BJ (cell line): ENCODE measurements at regions not wholly inside any gene's neighbourhood (a gene's known extent, or its start where the extent isn't known, plus 50 kb on each side); places are given as distances from the start of the nearest gene placed in this dataset.

Experiments
- CTCF ChIA-PET: fragments of 350-600 bp; formaldehyde crosslinking; extraction: SDS; loops from one replicate; lab custom pipeline; 2021; ENCODE audit warnings: antibody characterized with exemption, inconsistent platforms; lab: Yijun Ruan, JAX
- POLR2A ChIA-PET: fragments of 300-600 bp; sonication (Branson Sonifier 250); formaldehyde crosslinking; extraction: SDS; loops from one replicate; lab custom pipeline; 2021; ENCODE audit warnings: antibody characterized with exemption; lab: Charles Lee
- DNase-seq: peaks from one replicate; pipeline ENCODE4 v3.0.0-alpha.2; 2011; ENCODE audit warnings: low read depth
- H3K27me3 ChIP-seq: 2 replicates; pipeline ENCODE4 v1.6.0; 2011; ENCODE audit warnings: low read length; ENCODE audit not compliant: control insufficient read depth, insufficient read depth
- H3K36me3 ChIP-seq: 2 replicates; pipeline ENCODE4 v1.5.1; 2011; ENCODE audit warnings: low read length; ENCODE audit not compliant: control insufficient read depth, insufficient read depth
- H3K4me3 ChIP-seq: 2 replicates; pipeline ENCODE4 v1.5.1; 2011; ENCODE audit warnings: low read depth, mild to moderate bottlenecking, control low read depth, low read length
- TF ChIP-seq, protein P1 (sequence below): IDR thresholded peaks from 2 replicates; pipeline ENCODE4 v1.5.1; 2011; ENCODE audit warnings: low read depth, mild to moderate bottlenecking, control low read depth, inconsistent platforms, low read length, moderate library complexity; ENCODE audit not compliant: insufficient read depth

DNA sequence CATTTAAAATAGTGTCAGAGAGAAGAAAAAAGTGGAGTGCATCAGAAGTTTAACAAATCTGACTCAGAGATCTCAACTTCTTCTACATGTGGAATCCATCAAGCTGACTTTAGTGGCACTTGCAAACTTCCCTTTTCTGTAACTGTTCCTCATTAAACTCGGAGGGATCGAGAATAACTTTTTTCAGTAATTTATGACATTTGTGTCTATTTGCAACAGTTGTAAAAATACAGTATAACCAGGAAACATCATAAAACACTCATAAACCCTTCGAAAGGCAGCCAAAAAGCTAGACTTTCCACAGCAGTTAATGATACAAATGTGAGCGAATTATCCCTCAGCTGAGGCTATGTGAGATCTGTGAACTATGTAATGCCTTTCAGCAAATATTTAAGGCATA, 1936.8 kb upstream of the SEL1L start:
- POLR2A ChIA-PET = no interaction called here
- DNase-seq = peak; percentile 80

DNA sequence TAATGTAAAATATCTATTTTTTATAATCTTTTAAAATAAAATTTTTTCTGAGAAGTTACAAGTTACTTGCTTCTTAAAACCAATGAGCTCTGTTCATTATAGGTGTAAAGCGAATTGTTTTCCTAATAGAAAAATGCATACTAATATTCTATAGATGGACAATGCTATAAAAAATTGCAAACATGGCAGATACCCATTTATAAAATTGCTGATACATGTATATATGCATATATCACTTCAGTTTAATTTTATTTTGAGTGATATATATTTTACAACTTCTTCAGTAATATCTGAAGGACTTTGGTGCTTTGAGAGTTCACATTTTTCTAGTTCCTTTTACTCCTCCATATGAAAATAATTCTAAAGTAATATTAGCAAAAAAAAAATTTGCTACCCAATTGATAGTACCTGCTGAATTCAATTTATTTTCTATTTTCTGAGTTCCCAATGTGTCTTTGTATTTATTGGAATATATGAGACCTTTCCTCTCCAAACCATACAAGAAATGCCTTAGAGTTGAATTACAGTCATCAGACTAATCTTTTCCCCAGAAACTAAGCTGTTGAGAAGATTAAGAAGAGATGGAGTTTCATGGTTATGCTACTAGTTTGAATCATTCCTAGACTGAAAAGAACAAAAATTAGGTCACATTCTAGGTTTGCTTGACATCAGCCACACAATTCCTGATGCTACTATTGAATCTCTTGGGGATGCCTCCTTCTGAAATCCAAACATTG, 1937.5 kb upstream of the SEL1L start:
- H3K27me3 ChIP-seq = no peaks in the 10 kb centered on the region
- ChIA-PET POLR2A (no interaction called here), CTCF (interaction anchor here (1.0 kb wide), 1 partner anchor 9 kb away, joined by 6 read pairs; no protein-coding TSS in a partner anchor)
- H3K4me3 ChIP-seq = no peak overlapping the region
- H3K36me3 ChIP-seq = no peaks in the 10 kb centered on the region
- TF ChIP-seq, protein P1, sequence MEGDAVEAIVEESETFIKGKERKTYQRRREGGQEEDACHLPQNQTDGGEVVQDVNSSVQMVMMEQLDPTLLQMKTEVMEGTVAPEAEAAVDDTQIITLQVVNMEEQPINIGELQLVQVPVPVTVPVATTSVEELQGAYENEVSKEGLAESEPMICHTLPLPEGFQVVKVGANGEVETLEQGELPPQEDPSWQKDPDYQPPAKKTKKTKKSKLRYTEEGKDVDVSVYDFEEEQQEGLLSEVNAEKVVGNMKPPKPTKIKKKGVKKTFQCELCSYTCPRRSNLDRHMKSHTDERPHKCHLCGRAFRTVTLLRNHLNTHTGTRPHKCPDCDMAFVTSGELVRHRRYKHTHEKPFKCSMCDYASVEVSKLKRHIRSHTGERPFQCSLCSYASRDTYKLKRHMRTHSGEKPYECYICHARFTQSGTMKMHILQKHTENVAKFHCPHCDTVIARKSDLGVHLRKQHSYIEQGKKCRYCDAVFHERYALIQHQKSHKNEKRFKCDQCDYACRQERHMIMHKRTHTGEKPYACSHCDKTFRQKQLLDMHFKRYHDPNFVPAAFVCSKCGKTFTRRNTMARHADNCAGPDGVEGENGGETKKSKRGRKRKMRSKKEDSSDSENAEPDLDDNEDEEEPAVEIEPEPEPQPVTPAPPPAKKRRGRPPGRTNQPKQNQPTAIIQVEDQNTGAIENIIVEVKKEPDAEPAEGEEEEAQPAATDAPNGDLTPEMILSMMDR = no peak
- no peak for DNase-seq

More for the DNA sequence above, 1936.8 kb upstream of the SEL1L start:
- Histone ChIP-seq H3K4me3 (no peak overlapping the region), H3K36me3 (no peaks in the 10 kb centered on the region), H3K27me3 (no peaks in the 10 kb centered on the region)
- TF ChIP-seq, protein P1 = no peak
- CTCF ChIA-PET = interaction anchor here (1.0 kb wide), 1 partner anchor 10 kb away, joined by 6 read pairs; no protein-coding TSS in a partner anchor

DNA sequence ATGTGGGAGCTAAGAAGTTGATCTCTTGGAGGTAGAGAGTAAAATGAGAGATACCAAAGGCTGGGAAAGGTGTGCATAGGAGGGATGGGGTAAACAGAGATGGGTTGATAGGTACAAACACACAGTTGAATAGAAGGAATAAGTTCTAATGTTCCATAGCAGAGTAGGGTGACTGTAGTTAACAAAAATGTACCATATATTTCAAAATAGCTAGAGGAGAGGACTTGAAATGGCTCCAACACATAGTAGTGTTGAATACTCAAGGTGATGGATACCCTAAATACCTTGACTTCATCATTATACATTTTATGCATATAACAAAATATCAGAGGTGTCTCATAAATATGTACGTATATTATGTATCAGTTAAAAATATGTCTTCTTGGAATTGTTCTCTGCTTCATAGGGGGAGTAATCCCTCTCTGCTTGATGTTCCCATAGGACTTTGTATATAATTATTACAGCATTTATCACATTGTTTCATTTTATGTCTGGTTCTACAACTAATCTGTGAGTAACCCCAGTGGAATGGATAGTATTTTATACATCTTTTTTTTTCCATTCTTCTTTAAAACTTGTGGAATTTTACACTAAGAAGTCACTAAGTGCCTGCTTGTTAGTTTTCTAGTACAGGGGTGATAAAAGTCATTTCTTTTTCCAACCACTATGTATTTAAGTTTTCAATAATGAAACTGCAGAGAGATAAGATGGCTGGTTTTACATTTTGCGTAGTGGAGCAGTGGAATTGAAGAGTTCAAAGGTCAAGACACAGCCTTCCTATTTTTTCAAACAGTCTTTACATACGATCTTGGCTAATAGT, 1940.0 kb upstream of the SEL1L start:
- Histone ChIP-seq H3K27me3 (no peaks in the 10 kb centered on the region), H3K36me3 (no peaks in the 10 kb centered on the region), H3K4me3 (no peak overlapping the region)
- TF ChIP-seq, protein P1 = no peak
- DNase-seq = no peak
- ChIA-PET CTCF (interaction anchor here (0.6 kb wide), 1 partner anchor 115 kb away, joined by 3 read pairs; no protein-coding TSS in a partner anchor), POLR2A (no interaction called here)

DNA sequence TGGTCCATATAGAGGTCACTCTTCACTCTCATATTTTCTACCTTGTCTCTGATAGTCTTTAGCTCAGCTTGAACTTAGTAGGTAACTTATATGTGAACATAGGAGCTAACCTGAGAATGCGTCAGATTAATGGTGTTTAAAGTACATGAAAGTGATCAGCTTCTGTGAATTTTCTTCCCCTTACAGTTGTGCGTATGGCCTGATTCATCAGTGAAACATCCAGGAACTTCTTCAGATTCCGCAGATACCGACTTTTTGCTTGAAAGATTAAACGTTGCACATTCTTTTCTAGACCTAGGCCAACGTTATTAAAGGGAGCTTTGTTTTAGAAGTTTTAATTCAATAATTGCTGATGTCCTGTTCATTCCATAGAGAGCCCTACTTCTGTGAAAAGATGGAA, 1945.1 kb upstream of the SEL1L start:
- no peaks in the 10 kb centered on the region for H3K36me3 ChIP-seq
- DNase-seq = no peak
- CTCF ChIA-PET = no interaction called here
- no peaks in the 10 kb centered on the region for H3K27me3 ChIP-seq
- POLR2A ChIA-PET = no interaction called here
- TF ChIP-seq, protein P1 = no peak
- no peak overlapping the region for H3K4me3 ChIP-seq

DNA sequence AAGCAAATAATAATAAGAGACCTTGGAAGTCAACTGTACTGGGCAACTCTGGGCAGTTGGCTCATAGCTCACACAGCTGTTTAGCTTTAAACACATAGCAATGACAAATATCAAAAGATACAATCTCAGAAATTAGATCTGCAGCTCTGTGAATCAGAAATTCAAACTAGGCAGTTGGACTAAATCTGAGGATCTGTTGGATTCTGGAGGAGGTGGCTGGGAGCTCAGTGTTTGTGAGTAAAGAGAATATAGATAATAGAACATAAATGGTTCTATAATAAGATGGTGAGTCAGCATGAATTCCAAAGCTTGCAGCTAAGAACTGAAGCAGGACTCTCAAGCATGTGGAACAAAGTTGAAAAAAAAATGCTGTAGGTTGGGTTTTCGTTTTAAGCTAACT, 1949.4 kb upstream of the SEL1L start:
- no peak for DNase-seq
- POLR2A ChIA-PET = interaction anchor here (0.5 to 0.6 kb wide), 2 partner anchors 40 to 182 kb away, joined by 3 to 4 read pairs; no protein-coding TSS in a partner anchor
- Histone ChIP-seq H3K27me3 (no peaks in the 10 kb centered on the region), H3K36me3 (no peaks in the 10 kb centered on the region), H3K4me3 (no peak overlapping the region)
- TF ChIP-seq, protein P1 = no peak
- CTCF ChIA-PET = no interaction called here
